Renal cortex interstitium (tissue), 11 donors: ENCODE measurements at regions not wholly inside any gene's neighbourhood (a gene's known extent, or its start where the extent isn't known, plus 50 kb on each side); places are given as distances from the start of the nearest gene placed in this dataset.
A peak's percentile ranks its signal among the peaks of the same experiment; 100 is the strongest.

Source experiments
- DNase-seq, 11 donors: peaks; one replicate each; pipeline ENCODE4 v3.0.0-alpha.2; 2013; ENCODE audit warnings: low read depth in 9 of 11, low spot score in 4 of 11; ENCODE audit errors: extremely low read depth in 1 of 11

GRCh38 chr17:73694491-73694890 lies 50.2 kb upstream of the SDK2 start:
- no peak for DNase-seq

DNA sequence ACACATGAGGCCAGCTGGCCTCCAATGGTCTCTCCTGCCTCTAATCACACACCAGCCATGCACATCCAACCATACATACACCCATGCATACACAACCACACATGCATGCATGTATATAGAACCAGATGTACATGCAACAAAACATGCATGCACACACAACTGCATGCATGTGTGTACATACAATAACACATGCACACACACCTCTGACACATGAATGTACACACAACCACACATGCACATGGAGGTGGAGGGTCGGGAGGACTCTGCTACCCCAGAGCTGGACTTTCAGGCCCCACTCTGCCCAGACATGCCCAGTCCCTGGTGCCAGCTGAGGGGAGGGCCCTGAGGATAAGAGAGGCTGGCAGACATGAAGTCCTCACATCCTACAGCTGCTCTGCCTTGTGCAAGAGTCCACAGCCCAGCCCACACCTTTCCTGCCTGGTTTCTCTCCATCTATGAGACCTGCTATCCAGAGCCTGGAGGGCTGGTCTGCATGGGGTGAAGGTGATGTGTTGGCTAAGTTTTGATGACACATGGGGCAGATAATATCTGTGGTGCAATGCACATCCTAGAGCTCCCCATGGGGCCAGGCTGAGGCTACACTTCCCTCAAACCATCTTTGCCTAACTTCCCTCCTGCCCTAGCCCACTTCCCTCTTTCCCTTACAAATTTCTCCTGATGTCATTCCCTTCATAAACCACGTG lies 50.9 kb upstream of the SDK2 start:
- DNase-seq = no peak

DNA sequence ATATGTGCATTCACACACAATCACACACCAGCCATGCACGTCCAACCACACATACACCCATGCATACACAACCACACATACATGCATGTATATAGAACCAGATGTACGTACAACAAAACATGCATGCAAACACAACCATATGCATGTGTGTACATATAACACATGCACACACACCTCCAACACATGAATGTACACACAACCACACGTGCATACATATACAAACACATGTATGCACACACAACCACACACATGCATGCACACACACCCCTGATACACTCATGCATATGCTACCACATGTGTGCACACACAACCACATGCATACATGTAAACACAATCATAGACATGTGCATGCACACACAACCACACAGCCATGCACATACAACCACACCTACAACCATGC lies 52.0 kb upstream of the SDK2 start:
- no peak for DNase-seq

GRCh38 chr17:73697872-73698271 lies 53.6 kb upstream of the SDK2 start:
- DNase-seq = no peak

DNA sequence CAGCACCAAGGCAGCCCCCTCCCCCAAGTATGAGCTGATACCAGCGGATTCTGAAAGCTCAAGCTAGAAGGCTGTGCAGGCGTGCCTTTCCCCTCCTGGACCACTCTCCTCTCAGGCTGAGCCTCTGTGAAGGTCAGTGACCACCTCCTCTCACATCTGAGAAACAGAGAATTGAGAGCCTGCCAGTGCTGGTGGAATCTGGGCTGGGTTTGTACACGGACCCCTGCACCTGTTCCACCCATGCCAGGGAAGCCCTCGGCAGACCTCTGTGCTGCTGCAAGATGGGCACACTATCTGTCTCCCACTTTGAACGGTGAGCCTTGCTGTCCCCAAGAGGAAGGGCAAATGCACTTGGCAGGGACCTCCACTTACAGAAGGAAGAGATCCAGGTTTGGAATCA lies 54.7 kb upstream of the SDK2 start:
- no peak for DNase-seq

GRCh38 chr17:73701701-73702100 lies 57.5 kb upstream of the SDK2 start:
- no peak for DNase-seq

DNA sequence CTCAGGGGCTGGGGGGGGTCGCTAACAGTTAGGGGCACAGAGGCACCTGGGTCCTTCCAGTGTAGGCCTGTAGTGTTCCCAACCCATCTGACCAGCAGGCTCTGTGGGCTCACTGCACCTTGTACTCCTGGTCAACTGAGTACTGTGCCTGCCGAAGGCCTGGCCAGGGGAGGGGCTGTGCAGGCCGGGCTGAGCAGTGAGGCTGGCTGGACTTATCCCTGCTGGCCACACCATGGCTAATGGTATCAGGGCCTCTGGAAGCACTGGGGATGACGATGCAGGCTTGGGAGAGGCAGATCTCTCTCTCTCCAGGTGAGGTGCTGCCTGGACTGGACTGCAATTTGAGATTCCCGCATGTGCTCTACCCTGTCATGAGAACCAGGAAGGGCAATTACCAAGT lies 58.9 kb upstream of the SDK2 start:
- DNase-seq = no peak

DNA sequence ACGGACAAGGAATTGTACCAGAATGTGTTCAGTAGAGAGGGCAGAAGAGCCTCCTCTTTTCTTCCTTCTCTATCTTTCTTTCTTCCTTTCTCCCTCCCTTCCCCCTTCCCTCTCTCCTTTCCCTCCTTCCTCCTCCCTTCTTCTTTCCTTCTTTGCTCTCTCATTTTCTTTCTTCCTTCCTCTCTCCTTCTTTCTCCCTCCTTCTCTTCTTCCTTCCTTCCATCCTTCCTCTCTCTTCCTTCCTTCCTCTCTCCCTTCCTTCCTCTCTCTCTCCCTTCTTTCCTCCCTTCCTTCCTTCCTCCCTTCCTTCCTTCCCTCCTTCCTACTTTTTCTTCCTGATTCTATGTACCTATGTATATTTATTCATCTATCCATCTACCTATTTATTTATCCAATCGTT lies 59.7 kb upstream of the SDK2 start:
- DNase-seq = no peak

DNA sequence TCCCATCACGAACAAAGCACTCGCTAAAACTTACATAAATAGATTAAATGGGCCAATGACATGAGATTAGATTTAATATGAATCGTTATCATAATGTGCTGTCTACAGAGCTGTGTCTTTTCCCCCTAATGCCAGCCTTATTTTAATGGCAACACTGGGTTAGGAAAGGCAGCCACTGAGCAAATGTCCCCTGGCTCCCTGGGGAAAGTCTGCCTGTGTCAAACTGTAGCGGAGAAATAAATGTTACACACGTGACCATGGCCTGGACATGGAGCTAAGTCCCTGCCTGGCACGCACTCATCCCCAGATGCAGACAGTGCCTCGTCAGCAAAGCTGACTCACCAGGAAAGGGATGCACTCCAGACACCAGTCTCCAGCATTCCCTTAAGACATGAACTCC lies 61.3 kb upstream of the SDK2 start:
- no peak for DNase-seq

GRCh38 chr17:73706428-73706827 lies 62.2 kb upstream of the SDK2 start:
- DNase-seq = no peak

GRCh38 chr17:73706858-73707257 lies 62.6 kb upstream of the SDK2 start:
- no peak for DNase-seq

GRCh38 chr17:73707358-73707757 lies 63.1 kb upstream of the SDK2 start:
- no peak for DNase-seq

DNA sequence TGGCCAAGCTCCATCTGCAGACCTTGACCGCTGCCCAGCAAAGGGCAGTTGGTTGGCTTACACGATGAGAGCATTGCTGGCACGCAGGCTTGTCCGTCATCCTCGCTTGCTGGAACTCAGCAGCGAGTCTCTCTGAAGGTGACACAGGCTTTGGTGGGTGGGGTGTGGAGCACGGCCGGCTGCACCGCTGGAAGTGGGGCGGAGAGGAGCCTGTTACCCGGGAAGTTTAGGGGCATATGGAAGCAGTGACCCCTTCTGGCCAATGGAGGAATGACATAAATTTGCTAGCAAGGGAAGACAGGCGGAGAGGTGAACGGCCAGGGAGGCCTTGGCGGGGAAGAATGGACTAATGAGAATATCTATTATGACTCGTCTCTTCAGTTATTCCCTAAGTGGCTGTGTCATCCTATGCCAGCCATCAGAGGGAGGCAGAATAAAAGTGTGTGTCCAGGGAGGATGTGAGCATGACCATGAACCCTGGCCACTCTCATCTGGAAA lies 65.9 kb upstream of the SDK2 start:
- DNase-seq = peak; percentile 36 to 81 (median 70)

DNA sequence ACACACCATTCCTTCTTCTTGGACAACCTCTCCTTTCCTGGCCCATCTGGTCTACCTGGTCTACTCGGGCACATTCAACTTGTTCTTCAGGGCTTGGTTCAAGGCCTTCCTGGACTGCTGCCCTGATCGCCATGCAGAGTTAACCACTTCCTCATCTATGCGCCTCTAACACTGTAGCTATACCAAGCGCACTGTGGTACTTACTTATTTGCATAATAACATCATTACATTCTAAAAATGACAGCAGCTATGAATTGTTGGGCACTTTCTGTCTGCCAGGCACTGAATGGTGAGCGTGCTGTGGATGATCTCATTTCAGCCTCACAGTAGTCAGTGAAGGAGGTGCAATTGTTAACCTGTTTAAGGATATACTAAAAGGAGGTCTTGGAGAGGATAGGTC lies 66.9 kb upstream of the SDK2 start:
- DNase-seq = no peak

DNA sequence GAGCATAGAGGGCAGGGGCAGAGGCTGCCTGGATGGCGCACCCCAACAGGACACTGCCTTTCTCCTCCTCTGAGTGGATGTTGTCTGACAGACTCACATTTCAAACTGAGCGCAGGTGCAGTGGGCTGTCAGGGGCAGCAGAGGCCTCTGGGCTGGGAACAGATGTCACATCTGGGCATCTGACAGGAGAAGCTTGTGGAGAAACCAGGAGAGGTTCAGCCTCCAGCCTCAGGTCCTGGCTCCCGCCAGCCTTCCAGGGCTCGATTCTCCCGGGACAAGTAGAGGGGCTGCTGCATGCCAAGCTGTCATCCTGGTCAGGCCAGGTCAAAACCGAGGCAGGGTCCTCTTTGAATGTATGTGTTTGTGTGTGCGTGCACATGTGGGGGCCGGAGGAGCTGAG lies 67.7 kb upstream of the SDK2 start:
- no peak for DNase-seq

GRCh38 chr17:73713136-73713535 lies 68.9 kb upstream of the SDK2 start:
- DNase-seq = no peak

GRCh38 chr17:73715769-73716168 lies 71.5 kb upstream of the SDK2 start:
- DNase-seq = no peak

DNA sequence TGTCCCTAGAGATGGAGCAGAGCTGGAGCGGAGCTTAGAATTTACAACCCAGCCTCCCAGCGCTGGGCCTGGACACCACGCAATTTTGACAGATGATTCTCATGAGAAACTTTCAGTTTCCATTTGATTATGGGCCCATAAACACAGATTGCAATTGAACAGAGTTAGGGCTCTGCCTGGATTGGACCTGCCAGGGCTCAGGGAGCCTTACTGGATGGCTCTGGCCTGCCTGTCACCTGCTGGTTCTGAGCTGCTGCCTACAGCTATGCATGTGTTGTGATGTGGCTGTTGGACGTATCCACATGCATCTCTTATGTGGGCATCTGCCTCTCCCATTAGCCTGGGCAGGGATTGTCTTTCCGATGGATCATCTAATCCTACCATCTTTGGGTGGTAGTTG lies 73.4 kb upstream of the SDK2 start:
- no peak for DNase-seq

- no peak for DNase-seq
Observed at GRCh38 chr17:73718362-73718761, 74.1 kb upstream of the SDK2 start.

DNA sequence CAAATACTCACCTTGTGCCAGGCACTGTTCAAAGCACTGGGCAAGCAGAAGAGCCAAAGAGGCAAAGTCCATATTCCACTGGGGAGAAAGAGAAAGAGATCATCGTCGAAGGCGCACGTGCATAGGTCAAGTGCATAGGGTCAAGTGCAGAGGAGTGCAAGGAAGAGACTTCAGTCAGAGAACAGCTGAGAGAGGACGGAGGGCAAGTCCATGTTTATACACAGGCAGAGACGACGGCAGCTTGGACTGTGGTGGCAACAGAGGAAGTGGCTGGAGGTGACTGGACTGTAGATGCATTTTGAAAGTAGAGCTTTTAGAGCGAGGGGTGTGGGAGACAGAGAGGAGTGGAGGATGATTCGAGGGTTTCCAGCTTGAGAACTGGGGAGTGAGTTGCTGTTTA lies 74.7 kb upstream of the SDK2 start:
- no peak for DNase-seq

- peak in 8 of 11 donors; percentile 34 to 55 (median 50) for DNase-seq
Observed at GRCh38 chr17:73719588-73720071, 75.4 kb upstream of the SDK2 start.
